Gastrocnemius medialis (tissue), 4 donors: ENCODE measurements at regions not wholly inside any gene's neighbourhood (a gene's known extent, or its start where the extent isn't known, plus 50 kb on each side); places are given as distances from the start of the nearest gene placed in this dataset.

Experiments used
- ATAC-seq, 2 donors: fragments of 150-250 bp; one replicate each; pipeline ENCODE4 v1.9.1; 2016
- DNase-seq, 2 donors: peaks; one replicate each; pipeline ENCODE4 v3.0.0-alpha.2; 2019
- H3K27ac ChIP-seq, 4 donors: fragments of 200-600 bp; sonication (generic); 1 replicate in 1 of 4; 2 replicates in 3 of 4; pipeline ENCODE4 v1.5.1; 2016 to 2018; ENCODE audit warnings: mild to moderate bottlenecking in 2 of 4, moderate library complexity in 1 of 4
- H3K27me3 ChIP-seq, 3 donors: fragments of 200-600 bp; sonication (generic) in 2 of 3; 1 replicate in 1 of 3; 2 replicates in 2 of 3; pipeline versions ENCODE4 v1.5.1 to v1.6.0; 2016 to 2019; ENCODE audit warnings: mild to moderate bottlenecking in 1 of 3, moderate library complexity in 1 of 3
- H3K36me3 ChIP-seq, 2 donors: fragments of 200-600 bp; sonication (generic) in 1 of 2; one replicate each; pipeline ENCODE4 v1.5.1; 2017 to 2018
- H3K4me1 ChIP-seq, 2 donors: fragments of 200-600 bp; sonication (generic) in 1 of 2; one replicate each; pipeline ENCODE4 v1.5.1; 2016 to 2017; ENCODE audit warnings: mild to moderate bottlenecking in 2 of 2
- H3K4me3 ChIP-seq, 4 donors: fragments of 200-600 bp; sonication (generic) in 3 of 4; 1 replicate in 1 of 4; 2 replicates in 3 of 4; pipeline ENCODE4 v1.5.1; 2016 to 2019; ENCODE audit warnings: mild to moderate bottlenecking in 2 of 4
- H3K9me3 ChIP-seq, 3 donors: fragments of 200-600 bp; sonication (generic) in 2 of 3; 1 replicate in 1 of 3; 2 replicates in 2 of 3; pipeline ENCODE4 v1.5.1; 2016 to 2019
- CTCF ChIP-seq, 5 experiments: fragments of 450-650 bp in 3 of 5; fragments of 200-600 bp in 2 of 5; sonication (generic) in 2 of 5; IDR thresholded peaks in 4 of 5; conservative IDR thresholded peaks in 1 of 5; 1 replicate in 4 of 5; 2 replicates in 1 of 5; pipeline ENCODE4 v1.5.1; 2016 to 2019; ENCODE audit warnings: antibody characterized with exemption in 5 of 5, mild to moderate bottlenecking in 3 of 5, moderate library complexity in 3 of 5
- POLR2A ChIP-seq, 2 donors: fragments of 450-650 bp; IDR thresholded peaks; one replicate each; pipeline ENCODE4 v1.6.1; 2017; ENCODE audit warnings: antibody characterized with exemption in 2 of 2, mild to moderate bottlenecking in 2 of 2, moderate library complexity in 2 of 2
- in situ Hi-C, 4 donors: fragments of 200-750 bp; cut with MboI; loops; one replicate each; pipeline versions ENCODE4 v1.15.0 to v1.8.0; 2017; ENCODE audit warnings: low sequenced_read_pairs in 4 of 4
- intact Hi-C: fragments of 100-400 bp; cut with DNase I; formaldehyde crosslinking; loops from one replicate; pipeline ENCODE4 v1.15.1; 2023; ENCODE audit warnings: low total_unique reads

GRCh38 chr2:35251156-35251555, 1104.4 kb upstream of the CRIM1 start:
- Histone ChIP-seq H3K27ac (no peak overlapping the region), H3K4me3 (no peak overlapping the region), H3K4me1 (no peaks in the 10 kb centered on the region), H3K36me3 (no peaks in the 10 kb centered on the region), H3K9me3 (no peaks in the 10 kb centered on the region), H3K27me3 (no peaks in the 10 kb centered on the region)
- ATAC-seq (no peak), DNase-seq (no peak)
- in situ Hi-C loops, result no loop called here
- TF ChIP-seq CTCF (IDR thresholded peaks at IDR 0.05 in 4 of 5, conservative IDR thresholded peaks at IDR 0.05 in 1 of 5) (no peak), POLR2A (IDR thresholded peaks at IDR 0.05) (no peak)
- intact Hi-C loops, result no loop called here

GRCh38 chr2:35246702-35247101, 1108.9 kb upstream of the CRIM1 start:
- Histone ChIP-seq H3K27ac (no peak overlapping the region), H3K36me3 (no peaks in the 10 kb centered on the region), H3K4me1 (no peaks in the 10 kb centered on the region), H3K9me3 (no peaks in the 10 kb centered on the region), H3K4me3 (no peak overlapping the region), H3K27me3 (no peaks in the 10 kb centered on the region)
- in situ Hi-C loops, result no loop called here
- no peak for ATAC-seq
- intact Hi-C loops, result no loop called here
- no peak for DNase-seq
- no peak for TF ChIP-seq CTCF (IDR thresholded peaks at IDR 0.05 in 4 of 5, conservative IDR thresholded peaks at IDR 0.05 in 1 of 5)
- no peak for TF ChIP-seq POLR2A (IDR thresholded peaks at IDR 0.05)

GRCh38 chr2:35228584-35228983, 1127.0 kb upstream of the CRIM1 start:
- Histone ChIP-seq H3K9me3 (no peaks in the 10 kb centered on the region), H3K27ac (no peak overlapping the region), H3K27me3 (no peaks in the 10 kb centered on the region), H3K4me3 (no peak overlapping the region), H3K4me1 (no peaks in the 10 kb centered on the region), H3K36me3 (no peaks in the 10 kb centered on the region)
- intact Hi-C loops, result no loop called here
- DNase-seq (no peak), ATAC-seq (no peak)
- in situ Hi-C loops, result no loop called here
- no peak for TF ChIP-seq POLR2A (IDR thresholded peaks at IDR 0.05)
- no peak for TF ChIP-seq CTCF (IDR thresholded peaks at IDR 0.05 in 4 of 5, conservative IDR thresholded peaks at IDR 0.05 in 1 of 5)

GRCh38 chr2:35220461-35220860, 1135.1 kb upstream of the CRIM1 start:
- Histone ChIP-seq H3K9me3 (no peaks in the 10 kb centered on the region), H3K36me3 (no peaks in the 10 kb centered on the region), H3K27ac (no peak overlapping the region), H3K4me3 (no peak overlapping the region), H3K4me1 (no peaks in the 10 kb centered on the region), H3K27me3 (no peaks in the 10 kb centered on the region)
- no peak for TF ChIP-seq POLR2A (IDR thresholded peaks at IDR 0.05)
- TF ChIP-seq CTCF (IDR thresholded peaks at IDR 0.05 in 4 of 5, conservative IDR thresholded peaks at IDR 0.05 in 1 of 5), result no peak
- DNase-seq (no peak), ATAC-seq (no peak)
- in situ Hi-C loops (no loop called here), intact Hi-C loops (no loop called here)

GRCh38 chr2:35204881-35205280, 1150.7 kb upstream of the CRIM1 start:
- Histone ChIP-seq H3K4me3 (no peak overlapping the region), H3K27ac (no peak overlapping the region), H3K4me1 (no peaks in the 10 kb centered on the region), H3K9me3 (no peaks in the 10 kb centered on the region), H3K27me3 (no peaks in the 10 kb centered on the region), H3K36me3 (no peaks in the 10 kb centered on the region)
- intact Hi-C loops, result no loop called here
- no peak for TF ChIP-seq POLR2A (IDR thresholded peaks at IDR 0.05)
- no peak for TF ChIP-seq CTCF (IDR thresholded peaks at IDR 0.05 in 4 of 5, conservative IDR thresholded peaks at IDR 0.05 in 1 of 5)
- in situ Hi-C loops, result no loop called here
- DNase-seq, result no peak
- ATAC-seq, result no peak
